Right ventricle myocardium inferior (tissue), 1 donor: ENCODE measurements at regions not wholly inside any gene's neighbourhood (a gene's known extent, or its start where the extent isn't known, plus 50 kb on each side); places are given as distances from the start of the nearest gene placed in this dataset.
"Not testable (repeated sequence)": the region's sequence is repeated elsewhere in the genome, so short reads cannot be mapped to it uniquely, and the experiment has no call there.

ENCODE experiments used
- ATAC-seq: fragments of 200-7000 bp; cut with Tn5 transposase; one replicate; pipeline ENCODE4 v1.9.1; 2020; ENCODE audit warnings: mild to moderate bottlenecking, moderate library complexity
- DNase-seq: peaks from one replicate; pipeline ENCODE4 v3.0.0; 2021; ENCODE audit errors: missing footprints
- intact Hi-C: fragments of 100-400 bp; cut with DNase I; formaldehyde crosslinking; loops from one replicate; pipeline ENCODE4 v1.11.0; 2022
- donor health status: DM: no; HTN: yes; CAD: no; lungs with severe emphysema.

- intact Hi-C loops: no loop called here
- DNase-seq (no peak), ATAC-seq (no peak)
These were observed 142.0 kb downstream of the COPS8 start for GRCh38 chr2:237227592-237228280.

- intact Hi-C loops: no loop called here
- no peak for DNase-seq
- no peak for ATAC-seq
These were observed 142.6 kb downstream of the COPS8 start for GRCh38 chr2:237228281-237228625.

- no peak for DNase-seq
- intact Hi-C loops: no loop called here
These were observed 144.2 kb downstream of the COPS8 start for GRCh38 chr2:237229905-237230304.

GRCh38 chr2:237230355-237230754 lies 144.7 kb downstream of the COPS8 start:
- DNase-seq: no peak
- intact Hi-C loops: no loop called here
- no peak for ATAC-seq

More at GRCh38 chr2:237229905-237230304, 144.2 kb downstream of the COPS8 start:
- ATAC-seq: no peak

GRCh38 chr2:237231593-237231992 lies 145.9 kb downstream of the COPS8 start:
- intact Hi-C loops: no loop called here
- ATAC-seq (no peak), DNase-seq (peak; percentile 68)

GRCh38 chr2:237232166-237232565 lies 146.5 kb downstream of the COPS8 start:
- ATAC-seq (no peak), DNase-seq (no peak)
- intact Hi-C loops: no loop called here

- ATAC-seq: peak; percentile 85
- intact Hi-C loops: loop anchor here (2.0 kb wide), 1 partner anchor 23 kb away; no protein-coding TSS in a partner anchor
- no peak for DNase-seq
These were observed 148.6 kb downstream of the COPS8 start for GRCh38 chr2:237234268-237234667.

GRCh38 chr2:237235383-237236095 lies 149.8 kb downstream of the COPS8 start:
- intact Hi-C loops: loop anchor here (1.0 to 2.0 kb wide), 3 partner anchors 25 to 80 kb away; no protein-coding TSS in a partner anchor
- peak; percentile 94 for ATAC-seq

GRCh38 chr2:237236188-237236587 lies 150.5 kb downstream of the COPS8 start:
- ATAC-seq (no peak), DNase-seq (no peak)
- intact Hi-C loops: no loop called here

More at GRCh38 chr2:237235383-237236095, 149.8 kb downstream of the COPS8 start:
- DNase-seq: peak; percentile 77

- DNase-seq (no peak), ATAC-seq (no peak)
- intact Hi-C loops: no loop called here
These were observed 152.6 kb downstream of the COPS8 start for GRCh38 chr2:237238249-237238648.

- ATAC-seq (no peak), DNase-seq (no peak)
- intact Hi-C loops: no loop called here
These were observed 154.6 kb downstream of the COPS8 start for GRCh38 chr2:237240252-237240651.

GRCh38 chr2:237240868-237241267 lies 155.2 kb downstream of the COPS8 start:
- intact Hi-C loops, DNase-seq, ATAC-seq: not testable (repeated sequence)

GRCh38 chr2:237242091-237242536 lies 156.4 kb downstream of the COPS8 start:
- intact Hi-C loops: no loop called here
- DNase-seq (no peak), ATAC-seq (peak; percentile 82)

- no peak for ATAC-seq
- no peak for DNase-seq
- intact Hi-C loops: no loop called here
These were observed 157.8 kb downstream of the COPS8 start for GRCh38 chr2:237243487-237243886.

GRCh38 chr2:237244178-237244577 lies 158.5 kb downstream of the COPS8 start:
- intact Hi-C loops: no loop called here

GRCh38 chr2:237244976-237245646 lies 159.4 kb downstream of the COPS8 start:
- intact Hi-C loops: no loop called here
- ATAC-seq (peak; percentile 74), DNase-seq (no peak)

More at GRCh38 chr2:237244178-237244577, 158.5 kb downstream of the COPS8 start:
- no peak for DNase-seq
- no peak for ATAC-seq

- no peak for DNase-seq
- intact Hi-C loops: no loop called here
- no peak for ATAC-seq
These were observed 163.4 kb downstream of the COL6A3 start for GRCh38 chr2:237250599-237250998.

GRCh38 chr2:237251986-237252385 lies 162.0 kb downstream of the COL6A3 start:
- no peak for DNase-seq
- ATAC-seq: no peak
- intact Hi-C loops: no loop called here

GRCh38 chr2:237253046-237253702 lies 160.8 kb downstream of the COL6A3 start:
- no peak for ATAC-seq
- intact Hi-C loops: no loop called here
- DNase-seq: no peak
